ENCODE measurements at regions not wholly inside any gene's neighbourhood (a gene's known extent, or its start where the extent isn't known, plus 50 kb on each side); places are given as distances from the start of the nearest gene placed in this dataset.

DNA sequence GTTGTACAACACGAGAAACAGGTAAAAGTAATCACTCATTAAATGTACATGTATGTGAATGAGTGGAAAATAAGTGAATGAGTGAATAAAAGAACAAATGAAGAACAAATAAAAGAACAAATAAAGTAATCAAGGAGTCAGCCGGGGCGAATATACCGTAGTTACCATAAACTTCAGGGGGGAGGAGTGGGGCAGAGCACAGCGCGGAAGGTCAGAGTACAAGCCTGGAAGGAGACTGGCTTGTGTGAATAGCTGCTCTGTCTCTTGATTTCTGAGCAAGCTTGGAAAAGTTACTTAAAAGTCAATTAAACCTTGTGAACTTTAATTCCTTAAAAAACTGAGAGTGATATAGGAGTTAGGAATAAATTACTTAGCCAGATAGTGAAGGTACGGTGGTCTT, 466.5 kb upstream of the CNTN4 start:
- TF ChIP-seq EZH2phosphoT487 (IDR thresholded peaks at IDR 0.05; ENCODE audit: low read length) (no peak), CTCF (IDR thresholded peaks at IDR 0.05; ENCODE audit: low read length) (no peak), EZH2 (optimal IDR thresholded peaks at IDR 0.05; ENCODE audit: low read depth, low read length) (no peak)
